ENCODE measurements at regions not wholly inside any gene's neighbourhood (a gene's known extent, or its start where the extent isn't known, plus 50 kb on each side); places are given as distances from the start of the nearest gene placed in this dataset.

DNA sequence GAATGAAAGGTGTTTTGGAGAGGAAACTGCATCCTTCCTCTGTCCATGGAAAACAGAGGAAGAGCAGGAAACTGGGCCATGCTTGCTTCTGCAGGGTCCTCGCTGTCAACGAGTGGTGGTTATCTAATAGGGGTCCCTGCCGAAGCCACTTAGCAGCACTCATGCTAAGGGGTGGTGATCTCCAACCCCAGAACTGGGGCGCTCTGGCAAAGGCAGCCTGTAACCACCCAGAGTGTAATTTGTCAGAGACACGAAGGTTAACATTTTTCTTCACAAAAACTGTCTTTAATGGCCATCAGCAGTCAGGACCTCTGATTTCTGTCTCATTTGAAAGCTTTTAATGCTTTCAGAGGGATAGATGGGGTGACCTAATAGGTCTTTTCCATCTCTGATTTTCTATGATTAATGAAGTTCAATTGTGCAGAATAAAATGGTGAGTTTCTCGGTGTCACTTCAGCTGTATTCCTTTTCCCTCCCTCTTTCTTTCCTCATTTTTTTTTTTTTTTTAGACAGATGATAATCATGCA lies 231.3 kb upstream of the CELF4 start:
- TF ChIP-seq, protein P1, sequence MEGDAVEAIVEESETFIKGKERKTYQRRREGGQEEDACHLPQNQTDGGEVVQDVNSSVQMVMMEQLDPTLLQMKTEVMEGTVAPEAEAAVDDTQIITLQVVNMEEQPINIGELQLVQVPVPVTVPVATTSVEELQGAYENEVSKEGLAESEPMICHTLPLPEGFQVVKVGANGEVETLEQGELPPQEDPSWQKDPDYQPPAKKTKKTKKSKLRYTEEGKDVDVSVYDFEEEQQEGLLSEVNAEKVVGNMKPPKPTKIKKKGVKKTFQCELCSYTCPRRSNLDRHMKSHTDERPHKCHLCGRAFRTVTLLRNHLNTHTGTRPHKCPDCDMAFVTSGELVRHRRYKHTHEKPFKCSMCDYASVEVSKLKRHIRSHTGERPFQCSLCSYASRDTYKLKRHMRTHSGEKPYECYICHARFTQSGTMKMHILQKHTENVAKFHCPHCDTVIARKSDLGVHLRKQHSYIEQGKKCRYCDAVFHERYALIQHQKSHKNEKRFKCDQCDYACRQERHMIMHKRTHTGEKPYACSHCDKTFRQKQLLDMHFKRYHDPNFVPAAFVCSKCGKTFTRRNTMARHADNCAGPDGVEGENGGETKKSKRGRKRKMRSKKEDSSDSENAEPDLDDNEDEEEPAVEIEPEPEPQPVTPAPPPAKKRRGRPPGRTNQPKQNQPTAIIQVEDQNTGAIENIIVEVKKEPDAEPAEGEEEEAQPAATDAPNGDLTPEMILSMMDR (IDR thresholded peaks at IDR 0.05) = no peak
- no peak for TF ChIP-seq POLR2A (IDR thresholded peaks at IDR 0.05)

Measured in Peyer's patch (tissue), 4 donors.